Neural progenitor cell (in vitro differentiated cells): ENCODE measurements at regions not wholly inside any gene's neighbourhood (a gene's known extent, or its start where the extent isn't known, plus 50 kb on each side); places are given as distances from the start of the nearest gene placed in this dataset.

Experiments
- DNase-seq: peaks from one replicate; pipeline ENCODE4 v3.0.0-alpha.2; 2016; ENCODE audit warnings: low spot score
- H2AFZ ChIP-seq: fragments of 200-600 bp; sonication (generic); replicated peaks from 2 replicates; pipeline ENCODE4 v1.6.1; 2016; ENCODE audit warnings: antibody characterized with exemption
- H3F3A ChIP-seq: fragments of 200-600 bp; sonication (generic); 2 replicates; pipeline ENCODE4 v1.6.1; 2016; ENCODE audit warnings: antibody characterized with exemption, low read depth
- H3K27ac ChIP-seq: fragments of 200-600 bp; sonication (generic); 2 replicates; pipeline ENCODE4 v1.5.1; 2016; ENCODE audit warnings: mild to moderate bottlenecking
- H3K27me3 ChIP-seq: fragments of 200-600 bp; sonication (generic); 2 replicates; pipeline ENCODE4 v1.6.1; 2016; ENCODE audit warnings: mild to moderate bottlenecking, moderate library complexity
- H3K36me3 ChIP-seq: fragments of 200-600 bp; sonication (generic); 2 replicates; pipeline ENCODE4 v1.5.1; 2016
- H3K4me1 ChIP-seq: fragments of 200-600 bp; sonication (generic); 2 replicates; pipeline ENCODE4 v1.6.1; 2016; ENCODE audit warnings: mixed run types
- H3K4me2 ChIP-seq: fragments of 200-600 bp; sonication (generic); 2 replicates; pipeline ENCODE4 v1.6.1; 2016
- H3K4me3 ChIP-seq: fragments of 200-600 bp; sonication (generic); 2 replicates; pipeline ENCODE4 v1.5.1; 2016
- H3K79me2 ChIP-seq: fragments of 200-600 bp; sonication (generic); 2 replicates; pipeline ENCODE4 v1.6.1; 2016; ENCODE audit warnings: low read depth
- H3K9ac ChIP-seq: fragments of 200-600 bp; sonication (generic); 2 replicates; pipeline ENCODE4 v1.6.1; 2016
- H3K9me3 ChIP-seq: fragments of 200-600 bp; sonication (generic); 2 replicates; pipeline ENCODE4 v1.5.1; 2016; ENCODE audit warnings: low read depth
- H4K20me1 ChIP-seq: fragments of 200-600 bp; sonication (generic); 2 replicates; pipeline ENCODE4 v1.6.1; 2016; ENCODE audit warnings: low read depth
- H3K27ac Mint-ChIP-seq: 3 replicates; pipeline ENCODE4 v1.8.0; 2021; ENCODE audit warnings: mixed read lengths
- H3K27me3 Mint-ChIP-seq: 2 replicates; pipeline ENCODE4 v1.8.0; 2022; ENCODE audit warnings: low read depth, mild to moderate bottlenecking, inconsistent platforms, moderate library complexity, mixed read lengths; ENCODE audit not compliant: insufficient read depth
- H3K36me3 Mint-ChIP-seq: 3 replicates; pipeline ENCODE4 v1.8.0; 2021; ENCODE audit warnings: mixed read lengths
- H3K4me1 Mint-ChIP-seq: 3 replicates; pipeline ENCODE4 v1.8.0; 2021; ENCODE audit warnings: mixed read lengths
- H3K4me3 Mint-ChIP-seq: 3 replicates; pipeline ENCODE4 v1.8.0; 2021; ENCODE audit warnings: mild to moderate bottlenecking, moderate library complexity, mixed read lengths
- H3K9me3 Mint-ChIP-seq: 3 replicates; pipeline ENCODE4 v1.8.0; 2020; ENCODE audit warnings: mixed read lengths
- EZH2 ChIP-seq: fragments of 200-600 bp; sonication (generic); IDR thresholded peaks from 2 replicates; pipeline ENCODE4 v1.6.1; 2017; ENCODE audit warnings: antibody characterized with exemption, mild to moderate bottlenecking, moderate library complexity
- EZH2phosphoT487 ChIP-seq: fragments of 200-600 bp; sonication (generic); IDR thresholded peaks from 2 replicates; pipeline ENCODE4 v1.6.1; 2017; ENCODE audit warnings: antibody characterized with exemption
- TF ChIP-seq, protein P1 (sequence below): fragments of 200-600 bp; sonication (generic); IDR thresholded peaks from 2 replicates; pipeline ENCODE4 v1.5.1; 2017; ENCODE audit warnings: antibody characterized with exemption, mild to moderate bottlenecking

DNA sequence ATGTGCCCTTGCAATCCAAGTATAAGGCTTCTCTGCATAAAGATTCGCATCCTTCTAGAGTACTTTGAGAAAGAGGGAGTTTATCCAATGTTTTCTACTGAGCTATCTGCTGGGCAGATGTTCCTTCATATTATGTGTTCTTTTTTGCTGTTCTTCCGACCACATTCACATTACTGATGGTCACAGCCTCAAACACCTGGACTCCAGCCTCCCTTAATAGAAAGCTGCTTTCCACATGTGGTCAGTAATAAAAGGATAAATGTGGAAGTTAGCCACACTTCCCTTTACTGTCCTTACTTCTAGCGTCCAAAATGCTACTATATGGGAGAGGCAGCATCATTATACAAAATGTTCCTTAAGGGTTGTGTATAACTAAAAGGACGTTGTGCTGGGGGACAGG, 116.9 kb downstream of the CD47 start:
- H3K36me3 ChIP-seq, result no peaks in the 10 kb centered on the region
- Mint-ChIP-seq H3K4me1 (peaks cover 45% of the 10 kb centered on the region), H3K27ac (no peak overlapping the region), H3K4me3 (no peak overlapping the region), H3K9me3 (no peaks in the 10 kb centered on the region), H3K27me3 (peaks cover 7% of the 10 kb centered on the region), H3K36me3 (no peaks in the 10 kb centered on the region)
- no peak overlapping the region for H3K4me2 ChIP-seq
- no peaks in the 10 kb centered on the region for H3K79me2 ChIP-seq
- no peaks in the 10 kb centered on the region for H3K4me1 ChIP-seq
- no peak for TF ChIP-seq EZH2
- TF ChIP-seq, protein P1, sequence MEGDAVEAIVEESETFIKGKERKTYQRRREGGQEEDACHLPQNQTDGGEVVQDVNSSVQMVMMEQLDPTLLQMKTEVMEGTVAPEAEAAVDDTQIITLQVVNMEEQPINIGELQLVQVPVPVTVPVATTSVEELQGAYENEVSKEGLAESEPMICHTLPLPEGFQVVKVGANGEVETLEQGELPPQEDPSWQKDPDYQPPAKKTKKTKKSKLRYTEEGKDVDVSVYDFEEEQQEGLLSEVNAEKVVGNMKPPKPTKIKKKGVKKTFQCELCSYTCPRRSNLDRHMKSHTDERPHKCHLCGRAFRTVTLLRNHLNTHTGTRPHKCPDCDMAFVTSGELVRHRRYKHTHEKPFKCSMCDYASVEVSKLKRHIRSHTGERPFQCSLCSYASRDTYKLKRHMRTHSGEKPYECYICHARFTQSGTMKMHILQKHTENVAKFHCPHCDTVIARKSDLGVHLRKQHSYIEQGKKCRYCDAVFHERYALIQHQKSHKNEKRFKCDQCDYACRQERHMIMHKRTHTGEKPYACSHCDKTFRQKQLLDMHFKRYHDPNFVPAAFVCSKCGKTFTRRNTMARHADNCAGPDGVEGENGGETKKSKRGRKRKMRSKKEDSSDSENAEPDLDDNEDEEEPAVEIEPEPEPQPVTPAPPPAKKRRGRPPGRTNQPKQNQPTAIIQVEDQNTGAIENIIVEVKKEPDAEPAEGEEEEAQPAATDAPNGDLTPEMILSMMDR, result no peak
- no peak for TF ChIP-seq EZH2phosphoT487
- no peak for DNase-seq
- no peak overlapping the region for H3K9ac ChIP-seq
- no peaks in the 10 kb centered on the region for H3K27me3 ChIP-seq
- H3K9me3 ChIP-seq, result no peaks in the 10 kb centered on the region
- no peak overlapping the region for H2AFZ ChIP-seq
- no peaks in the 10 kb centered on the region for H3F3A ChIP-seq
- no peak overlapping the region for H3K27ac ChIP-seq
- no peaks in the 10 kb centered on the region for H4K20me1 ChIP-seq
- H3K4me3 ChIP-seq, result no peak overlapping the region

DNA sequence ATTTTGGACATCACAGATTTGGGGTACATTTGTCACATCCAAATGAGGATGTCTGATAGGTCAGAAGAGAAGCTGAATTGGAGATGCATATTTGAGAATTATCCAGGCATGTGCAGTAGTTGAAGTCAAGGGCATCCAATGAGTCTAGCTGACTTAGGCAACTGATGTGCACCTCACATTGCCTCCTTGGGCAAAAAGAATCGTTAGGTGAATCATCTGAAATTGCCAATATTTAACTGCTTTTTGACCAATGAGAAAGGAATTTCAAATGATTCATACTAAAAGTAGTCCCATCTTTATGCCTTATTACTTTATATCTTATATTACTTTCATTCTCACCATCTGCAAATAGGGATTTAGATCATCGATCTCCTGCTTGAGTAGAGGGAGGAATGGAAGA, 117.7 kb downstream of the CD47 start:
- no peak overlapping the region for H2AFZ ChIP-seq
- H3K27me3 ChIP-seq, result no peaks in the 10 kb centered on the region
- no peak overlapping the region for H3K4me2 ChIP-seq
- DNase-seq, result no peak
- H4K20me1 ChIP-seq, result no peaks in the 10 kb centered on the region
- no peaks in the 10 kb centered on the region for H3K36me3 Mint-ChIP-seq
- H3K9me3 Mint-ChIP-seq, result no peaks in the 10 kb centered on the region
- no peaks in the 10 kb centered on the region for H3K4me1 ChIP-seq
- H3K27me3 Mint-ChIP-seq, result peaks cover 10% of the 10 kb centered on the region
- no peaks in the 10 kb centered on the region for H3K79me2 ChIP-seq
- no peak overlapping the region for H3K4me3 Mint-ChIP-seq
- H3K27ac ChIP-seq, result no peak overlapping the region
- no peaks in the 10 kb centered on the region for H3K9me3 ChIP-seq
- H3K9ac ChIP-seq, result no peak overlapping the region
- H3K4me3 ChIP-seq, result no peak overlapping the region
- no peaks in the 10 kb centered on the region for H3F3A ChIP-seq
- H3K27ac Mint-ChIP-seq, result no peak overlapping the region
- H3K4me1 Mint-ChIP-seq, result peaks cover 42% of the 10 kb centered on the region
- H3K36me3 ChIP-seq, result no peaks in the 10 kb centered on the region
- TF ChIP-seq EZH2phosphoT487 (no peak), EZH2 (no peak)
- TF ChIP-seq, protein P1, result no peak

DNA sequence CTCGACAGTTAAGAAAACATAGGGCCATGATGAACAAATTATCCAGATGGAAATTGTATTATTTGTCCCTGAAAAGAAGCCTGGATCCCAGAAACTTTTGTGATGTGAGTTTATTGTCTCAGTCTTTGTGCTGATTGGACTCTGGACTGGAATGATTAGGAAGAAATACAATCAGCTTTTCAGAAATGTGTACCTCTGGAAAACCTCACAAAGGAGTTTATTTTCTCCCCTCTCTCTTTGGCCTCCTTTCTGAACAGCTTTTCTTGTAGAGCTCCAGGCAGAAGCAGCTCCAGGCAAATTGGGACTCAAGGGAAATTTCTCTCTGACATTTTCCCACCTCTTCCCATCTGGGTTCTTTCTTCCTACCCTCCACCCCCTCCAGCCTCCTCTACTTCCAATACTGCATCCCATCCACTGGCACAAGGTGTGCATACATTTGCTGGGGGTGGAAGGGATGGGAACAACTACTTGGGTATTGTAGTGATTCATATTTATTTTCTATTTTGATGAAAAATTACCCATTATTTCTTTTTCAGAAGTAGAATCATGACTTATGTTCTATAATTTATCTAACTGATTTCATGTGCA, 119.7 kb downstream of the CD47 start:
- Histone ChIP-seq H3K27me3 (no peaks in the 10 kb centered on the region), H2AFZ (peak overlapping the region; percentile 8), H3K36me3 (no peaks in the 10 kb centered on the region), H3K4me1 (peaks cover 13% of the 10 kb centered on the region), H3K27ac (no peak overlapping the region), H3K9me3 (no peaks in the 10 kb centered on the region), H3K79me2 (no peaks in the 10 kb centered on the region), H3K9ac (no peak overlapping the region), H3K4me2 (no peak overlapping the region), H3F3A (peaks cover 2% of the 10 kb centered on the region), H4K20me1 (no peaks in the 10 kb centered on the region), H3K4me3 (no peak overlapping the region)
- H3K4me1 Mint-ChIP-seq, result peaks cover 40% of the 10 kb centered on the region
- H3K27me3 Mint-ChIP-seq, result peaks cover 14% of the 10 kb centered on the region
- H3K27ac Mint-ChIP-seq, result no peak overlapping the region
- no peak overlapping the region for H3K4me3 Mint-ChIP-seq
- TF ChIP-seq, protein P1, result no peak
- TF ChIP-seq EZH2phosphoT487 (no peak), EZH2 (no peak)
- no peaks in the 10 kb centered on the region for H3K9me3 Mint-ChIP-seq
- H3K36me3 Mint-ChIP-seq, result peaks cover 2% of the 10 kb centered on the region
- no peak for DNase-seq
